G401.6 (cell line): ENCODE measurements at regions not wholly inside any gene's neighbourhood (a gene's known extent, or its start where the extent isn't known, plus 50 kb on each side); places are given as distances from the start of the nearest gene placed in this dataset.
"Not testable (repeated sequence)": the region's sequence is repeated elsewhere in the genome, so short reads cannot be mapped to it uniquely, and the experiment has no call there.

Source experiments
- FAIRE-seq: peaks from 2 replicates; lab custom pipeline; 2012; peaks lifted over from hg19 to GRCh38; lab: Jason Lieb, UNC

DNA sequence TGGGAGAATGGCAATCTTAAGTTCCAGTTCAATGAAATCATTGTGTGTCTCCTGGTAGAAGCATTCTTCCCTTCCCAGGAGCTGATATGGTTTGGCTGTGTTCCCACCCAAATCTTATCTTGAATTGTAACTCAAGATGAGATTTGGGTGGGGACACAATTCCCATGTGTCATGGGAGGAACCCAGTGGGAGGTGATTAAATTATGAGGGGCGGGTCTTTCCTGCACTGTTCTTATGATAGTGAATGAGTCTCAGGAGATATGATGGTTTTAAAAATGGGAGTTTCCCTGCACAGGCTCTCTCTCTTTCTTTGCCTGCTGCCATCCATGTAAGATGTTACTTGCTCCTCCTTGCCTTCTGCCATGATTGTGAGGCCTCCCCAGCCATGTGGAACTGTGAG is 108.3 kb upstream of the RUNX1 start:
- FAIRE-seq: not testable (repeated sequence)

- no peak for FAIRE-seq
Measured at GRCh38 chr21:35156293-35157278, 107.5 kb upstream of the RUNX1 start.

DNA sequence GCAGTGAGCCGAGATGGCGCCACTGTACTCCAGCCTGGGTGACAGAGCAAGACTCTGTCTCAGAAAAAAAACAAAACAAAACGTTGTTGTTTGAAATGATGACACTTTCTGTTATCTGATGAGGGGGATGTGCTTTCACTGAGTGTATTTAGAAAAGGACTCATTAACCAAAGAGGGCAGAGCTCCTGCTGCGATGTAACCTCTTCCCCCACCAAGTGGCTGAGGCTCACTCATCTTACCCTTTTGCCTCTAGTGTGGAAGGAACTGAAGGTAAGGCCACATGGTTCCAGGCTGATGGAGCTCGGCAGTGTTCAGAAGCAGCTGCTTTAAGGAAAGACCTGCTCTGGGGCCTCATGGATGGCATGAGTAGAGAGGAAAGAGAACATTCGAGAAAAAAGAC is 105.7 kb upstream of the RUNX1 start:
- no peak for FAIRE-seq

- no peak for FAIRE-seq
Measured at GRCh38 chr21:35153671-35154070, 104.6 kb upstream of the RUNX1 start.

DNA sequence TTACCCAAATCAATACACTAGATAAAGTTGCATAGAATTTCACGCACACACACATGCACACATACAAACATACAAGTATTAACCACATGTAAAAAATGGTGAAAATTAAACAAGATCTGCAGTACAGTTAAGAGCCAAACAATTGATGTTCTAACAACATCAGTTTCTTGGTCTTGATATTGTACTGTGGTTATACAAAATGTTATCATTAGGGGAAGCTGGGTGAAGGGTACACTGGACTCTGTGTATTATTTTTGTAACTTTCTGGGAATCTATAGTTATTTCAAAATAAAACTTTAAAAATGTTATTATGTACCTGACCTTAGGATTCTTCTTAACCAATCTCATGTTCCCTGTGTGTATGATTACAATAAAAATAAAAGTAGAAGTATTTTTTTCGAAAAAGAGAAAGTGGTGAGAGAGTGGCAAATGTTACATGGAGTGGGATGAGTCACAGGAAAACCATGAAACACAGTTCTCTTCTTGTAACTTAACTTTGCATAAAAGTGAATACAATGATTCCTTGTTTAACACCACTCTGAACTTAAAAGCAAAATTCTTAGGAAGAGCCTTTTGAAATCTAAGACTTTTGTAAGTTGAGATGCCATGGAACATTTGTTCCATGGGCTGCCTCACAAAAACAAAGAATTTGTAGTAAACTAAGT is 101.6 kb upstream of the RUNX1 start:
- no peak for FAIRE-seq

DNA sequence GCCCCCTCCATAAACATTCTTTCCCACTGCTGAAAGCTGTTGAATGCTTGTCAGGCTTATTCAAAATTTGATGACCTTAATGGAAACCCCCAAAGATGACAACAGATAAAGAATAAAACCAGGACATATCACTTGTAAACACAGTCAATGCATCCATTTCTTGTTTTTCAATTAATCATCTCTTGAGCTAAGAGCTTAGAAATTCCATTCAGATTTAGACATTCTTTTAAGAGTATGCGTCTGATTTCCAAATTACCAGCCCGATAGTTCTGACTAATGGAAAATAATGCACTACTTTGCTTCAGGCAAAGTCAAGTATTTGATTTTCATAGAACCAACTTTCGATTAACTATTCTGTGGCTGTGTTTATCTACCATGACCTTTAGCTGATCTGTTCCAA is 100.6 kb upstream of the RUNX1 start:
- no peak for FAIRE-seq

- no peak for FAIRE-seq
Measured at GRCh38 chr21:35147439-35147838, 98.3 kb upstream of the RUNX1 start.

DNA sequence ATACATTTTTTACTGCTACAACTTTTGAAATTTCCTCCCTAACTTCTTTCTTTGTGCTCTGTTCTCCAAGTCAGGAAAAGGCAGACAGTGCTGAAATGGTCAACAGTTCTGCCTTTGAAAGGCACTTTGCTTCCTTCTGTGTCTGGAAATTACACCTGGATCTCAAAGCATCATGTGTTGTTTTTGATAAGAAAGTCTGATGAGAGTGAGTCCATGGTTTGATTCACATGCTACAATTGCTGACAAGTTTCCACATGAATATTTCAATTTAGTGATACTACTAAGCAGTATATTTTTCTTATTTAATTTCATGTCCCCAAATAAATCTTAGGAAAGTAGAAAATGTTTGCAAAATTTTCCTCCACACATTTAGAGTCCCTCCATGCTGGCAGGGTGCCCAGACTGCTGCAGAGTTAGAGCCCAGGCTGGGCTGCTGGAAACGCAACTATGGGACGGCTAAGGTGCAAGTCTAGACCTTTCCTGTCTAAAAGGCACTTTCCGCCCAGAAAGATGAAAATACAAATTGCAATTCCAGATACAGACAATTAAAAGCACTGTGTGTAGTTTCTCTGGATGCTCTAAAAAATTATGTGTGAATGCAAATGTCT is 96.6 kb upstream of the RUNX1 start:
- no peak for FAIRE-seq

DNA sequence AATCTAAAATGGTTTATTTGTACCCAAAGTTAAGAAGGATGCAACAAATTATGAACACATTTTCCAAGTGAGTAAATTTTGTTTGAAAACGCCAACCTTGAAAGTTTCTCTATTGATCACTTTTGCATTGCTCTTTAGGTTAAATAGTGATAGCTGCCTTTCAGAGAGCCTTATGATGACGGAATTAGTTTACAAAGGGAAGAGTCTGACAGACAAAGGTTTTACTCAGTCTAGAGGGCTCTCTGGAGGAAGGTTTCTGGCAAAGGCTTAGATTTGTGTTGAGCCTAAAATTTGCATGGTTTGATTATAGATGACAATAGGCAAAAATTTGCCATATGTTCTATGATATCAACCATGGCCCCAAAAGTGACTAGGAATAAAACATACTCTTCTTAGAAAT is 95.9 kb upstream of the RUNX1 start:
- FAIRE-seq: no peak

DNA sequence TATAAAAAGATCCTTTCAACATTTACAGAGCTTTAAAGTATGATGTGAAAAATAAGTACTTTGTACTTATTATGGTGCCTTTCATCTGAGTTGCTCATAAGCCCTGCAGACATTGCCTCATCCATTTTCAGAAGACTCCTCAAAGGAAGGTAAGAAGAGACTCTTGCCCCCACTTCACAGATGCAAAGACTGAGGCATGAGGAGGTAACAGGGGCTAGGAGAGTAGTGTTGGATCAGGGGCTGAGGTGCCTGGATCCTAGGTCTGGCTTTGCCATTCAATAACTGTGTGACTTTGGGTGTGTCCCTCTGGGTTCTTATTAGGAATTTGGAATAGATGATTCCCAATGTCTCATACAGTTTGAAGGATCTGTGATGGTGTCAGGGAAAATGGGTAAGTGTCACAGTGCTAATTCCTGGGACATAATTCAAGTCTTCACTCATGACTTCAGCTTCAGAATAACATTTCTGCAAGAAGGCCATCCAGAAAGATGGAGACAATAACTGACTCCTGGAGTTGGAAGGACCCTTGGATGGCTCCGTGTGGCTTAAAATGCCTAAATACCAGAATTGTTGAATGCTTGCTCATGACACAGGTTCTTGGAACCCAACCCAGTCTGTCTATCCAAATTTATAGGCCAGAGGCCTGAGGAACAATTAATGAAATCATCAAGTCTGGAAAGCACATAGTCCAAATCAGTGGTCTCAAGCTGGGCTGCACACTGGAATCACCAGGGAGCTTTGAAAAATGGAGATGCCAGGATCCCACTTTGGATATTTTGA is 93.1 kb upstream of the RUNX1 start:
- FAIRE-seq: no peak

GRCh38 chr21:35139382-35139715 is 90.2 kb upstream of the RUNX1 start:
- no peak for FAIRE-seq

GRCh38 chr21:35138665-35139381 is 89.7 kb upstream of the RUNX1 start:
- FAIRE-seq: no peak

GRCh38 chr21:35136586-35137219 is 87.6 kb upstream of the RUNX1 start:
- no peak for FAIRE-seq

DNA sequence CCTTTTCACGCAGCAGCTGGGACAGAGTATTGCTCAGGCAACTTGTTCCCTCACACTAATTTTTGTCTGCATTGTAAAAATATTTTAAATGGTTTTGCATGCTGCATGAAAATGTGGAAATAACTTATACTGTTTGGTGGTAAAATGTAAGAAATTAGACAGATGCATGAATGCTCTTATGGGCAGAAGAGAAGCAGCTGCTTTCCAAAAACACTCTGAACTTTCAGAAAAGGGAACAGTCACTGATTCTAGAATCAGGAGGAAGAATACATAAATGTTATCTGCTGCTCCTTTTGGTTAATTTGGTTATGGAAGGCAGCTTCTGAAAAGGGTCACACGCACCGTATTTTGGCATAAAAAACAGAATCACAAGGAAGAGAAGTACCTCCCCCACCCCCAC is 87.0 kb upstream of the RUNX1 start:
- FAIRE-seq: no peak

- no peak for FAIRE-seq
Measured at GRCh38 chr21:35135481-35135880, 86.4 kb upstream of the RUNX1 start.

DNA sequence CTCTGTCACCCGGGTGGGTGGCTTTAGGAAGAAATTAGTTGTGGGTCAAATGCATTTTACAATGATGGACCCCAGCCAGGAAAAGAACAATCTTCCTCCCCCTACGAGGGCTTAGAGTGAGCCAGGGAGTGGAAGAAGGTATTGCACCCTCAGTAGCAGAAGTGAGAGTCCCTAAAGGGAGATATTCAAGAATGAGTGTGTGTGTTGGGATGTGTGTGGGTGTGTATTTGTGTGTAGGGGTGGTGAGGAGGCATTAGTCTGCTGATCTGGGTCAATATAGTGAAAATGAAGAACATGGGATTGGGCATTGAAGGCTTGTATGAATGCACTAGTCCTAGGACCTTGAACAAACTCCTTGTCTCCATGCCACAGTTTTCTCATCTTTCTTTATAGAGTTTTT is 85.2 kb upstream of the RUNX1 start:
- FAIRE-seq: no peak

- no peak for FAIRE-seq
Measured at GRCh38 chr21:35128536-35128935, 79.4 kb upstream of the RUNX1 start.

- no peak for FAIRE-seq
Measured at GRCh38 chr21:35127851-35128250, 78.7 kb upstream of the RUNX1 start.

DNA sequence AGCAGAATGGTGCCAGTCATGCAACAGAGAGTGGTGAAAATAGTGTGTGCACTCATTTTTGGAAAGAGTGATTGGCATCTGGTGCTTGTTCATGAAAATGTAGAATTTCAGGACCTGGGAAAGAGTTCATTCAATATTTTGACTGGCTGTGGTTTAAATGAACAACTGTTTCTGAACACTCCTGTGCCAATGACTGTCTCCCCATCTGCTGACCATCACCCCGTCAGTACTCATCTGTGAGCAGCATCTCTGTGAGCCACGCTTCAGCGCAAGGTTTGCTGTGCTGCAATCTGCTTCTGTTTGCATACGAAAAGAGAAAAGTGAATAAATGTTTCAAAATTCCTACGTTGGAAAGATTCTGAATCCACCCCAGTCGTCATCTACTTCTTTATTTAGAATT is 77.9 kb upstream of the RUNX1 start:
- no peak for FAIRE-seq

GRCh38 chr21:35120631-35121180 is 71.6 kb upstream of the RUNX1 start:
- FAIRE-seq: no peak

GRCh38 chr21:35119501-35120047 is 70.5 kb upstream of the RUNX1 start:
- no peak for FAIRE-seq
